ENCODE measurements at regions not wholly inside any gene's neighbourhood (a gene's known extent, or its start where the extent isn't known, plus 50 kb on each side); places are given as distances from the start of the nearest gene placed in this dataset.

- TF ChIP-seq CTCF (IDR thresholded peaks at IDR 0.05) (no peak), POLR2A (IDR thresholded peaks at IDR 0.05) (no peak)
These were observed 402.5 kb downstream of the RAPGEF2 start for GRCh38 chr4:159505266-159505975.
